Type B pancreatic cell (in vitro differentiated cells): ENCODE measurements at regions not wholly inside any gene's neighbourhood (a gene's known extent, or its start where the extent isn't known, plus 50 kb on each side); places are given as distances from the start of the nearest gene placed in this dataset.

Experiments
- DNase-seq: peaks from one replicate; pipeline ENCODE4 v3.0.0; 2021; ENCODE audit warnings: mixed read lengths; ENCODE audit not compliant: unreplicated experiment; ENCODE audit errors: extremely low spot score
- H3K27ac Mint-ChIP-seq: 2 replicates; pipeline ENCODE4 v1.8.0; 2021; ENCODE audit warnings: mild to moderate bottlenecking, mixed read lengths
- H3K27me3 Mint-ChIP-seq: 2 replicates; pipeline ENCODE4 v1.8.0; 2021; ENCODE audit warnings: mixed read lengths
- H3K36me3 Mint-ChIP-seq: 2 replicates; pipeline ENCODE4 v1.8.0; 2021; ENCODE audit warnings: mixed read lengths
- H3K4me1 Mint-ChIP-seq: one replicate; pipeline ENCODE4 v1.8.0; 2021; ENCODE audit warnings: mixed read lengths; ENCODE audit not compliant: unreplicated experiment
- H3K4me3 Mint-ChIP-seq: 2 replicates; pipeline ENCODE4 v1.8.0; 2021; ENCODE audit warnings: mild to moderate bottlenecking, mixed read lengths
- H3K9me3 Mint-ChIP-seq: 2 replicates; pipeline ENCODE4 v1.8.0; 2021; ENCODE audit warnings: mixed read lengths
- CTCF ChIP-seq: fragments of 200-600 bp; sonication (generic); conservative IDR thresholded peaks from 2 replicates; pipeline ENCODE4 v1.5.0; 2021; ENCODE audit warnings: antibody characterized with exemption, mild to moderate bottlenecking

GRCh38 chr4:136395212-136395722 lies 1137.0 kb downstream of the PCDH18 start:
- no peak for TF ChIP-seq CTCF

GRCh38 chr4:136392576-136392975 lies 1139.7 kb downstream of the PCDH18 start:
- H3K9me3 Mint-ChIP-seq: peaks cover 4% of the 10 kb centered on the region
- DNase-seq: no peak
- H3K4me3 Mint-ChIP-seq: no peak overlapping the region
- no peak for TF ChIP-seq CTCF
- no peaks in the 10 kb centered on the region for H3K36me3 Mint-ChIP-seq
- no peaks in the 10 kb centered on the region for H3K27me3 Mint-ChIP-seq
- no peak overlapping the region for H3K27ac Mint-ChIP-seq
- no peaks in the 10 kb centered on the region for H3K4me1 Mint-ChIP-seq

More at GRCh38 chr4:136395212-136395722, 1137.0 kb downstream of the PCDH18 start:
- H3K4me1 Mint-ChIP-seq: no peaks in the 10 kb centered on the region
- no peaks in the 10 kb centered on the region for H3K36me3 Mint-ChIP-seq
- peaks cover 4% of the 10 kb centered on the region for H3K9me3 Mint-ChIP-seq
- H3K27ac Mint-ChIP-seq: no peak overlapping the region
- no peak for DNase-seq
- H3K4me3 Mint-ChIP-seq: no peak overlapping the region
- no peaks in the 10 kb centered on the region for H3K27me3 Mint-ChIP-seq

GRCh38 chr4:136390824-136391223 lies 1141.5 kb downstream of the PCDH18 start:
- no peaks in the 10 kb centered on the region for H3K36me3 Mint-ChIP-seq
- H3K27me3 Mint-ChIP-seq: no peaks in the 10 kb centered on the region
- no peak for DNase-seq
- TF ChIP-seq CTCF: no peak
- no peak overlapping the region for H3K27ac Mint-ChIP-seq
- H3K4me1 Mint-ChIP-seq: no peaks in the 10 kb centered on the region
- peaks cover 3% of the 10 kb centered on the region for H3K9me3 Mint-ChIP-seq
- no peak overlapping the region for H3K4me3 Mint-ChIP-seq

- DNase-seq: no peak
- Mint-ChIP-seq H3K36me3 (no peaks in the 10 kb centered on the region), H3K27me3 (no peaks in the 10 kb centered on the region), H3K4me1 (no peaks in the 10 kb centered on the region), H3K9me3 (no peaks in the 10 kb centered on the region), H3K27ac (no peak overlapping the region), H3K4me3 (no peak overlapping the region)
- TF ChIP-seq CTCF: no peak
These were observed 1149.2 kb downstream of the PCDH18 start for GRCh38 chr4:136383082-136383481.

- H3K27ac Mint-ChIP-seq: no peak overlapping the region
- H3K9me3 Mint-ChIP-seq: no peaks in the 10 kb centered on the region
- TF ChIP-seq CTCF: no peak
- no peaks in the 10 kb centered on the region for H3K4me1 Mint-ChIP-seq
- H3K4me3 Mint-ChIP-seq: no peak overlapping the region
- DNase-seq: no peak
- H3K27me3 Mint-ChIP-seq: no peaks in the 10 kb centered on the region
- H3K36me3 Mint-ChIP-seq: no peaks in the 10 kb centered on the region
These were observed 1161.1 kb downstream of the PCDH18 start for GRCh38 chr4:136371231-136371630.

GRCh38 chr4:136369073-136369472 lies 1163.2 kb downstream of the PCDH18 start:
- no peaks in the 10 kb centered on the region for H3K27me3 Mint-ChIP-seq
- no peak overlapping the region for H3K4me3 Mint-ChIP-seq
- H3K27ac Mint-ChIP-seq: no peak overlapping the region
- H3K36me3 Mint-ChIP-seq: no peaks in the 10 kb centered on the region
- no peak for DNase-seq
- H3K4me1 Mint-ChIP-seq: no peaks in the 10 kb centered on the region
- TF ChIP-seq CTCF: no peak
- H3K9me3 Mint-ChIP-seq: no peaks in the 10 kb centered on the region
